ENCODE measurements at regions not wholly inside any gene's neighbourhood (a gene's known extent, or its start where the extent isn't known, plus 50 kb on each side); places are given as distances from the start of the nearest gene placed in this dataset.

DNA sequence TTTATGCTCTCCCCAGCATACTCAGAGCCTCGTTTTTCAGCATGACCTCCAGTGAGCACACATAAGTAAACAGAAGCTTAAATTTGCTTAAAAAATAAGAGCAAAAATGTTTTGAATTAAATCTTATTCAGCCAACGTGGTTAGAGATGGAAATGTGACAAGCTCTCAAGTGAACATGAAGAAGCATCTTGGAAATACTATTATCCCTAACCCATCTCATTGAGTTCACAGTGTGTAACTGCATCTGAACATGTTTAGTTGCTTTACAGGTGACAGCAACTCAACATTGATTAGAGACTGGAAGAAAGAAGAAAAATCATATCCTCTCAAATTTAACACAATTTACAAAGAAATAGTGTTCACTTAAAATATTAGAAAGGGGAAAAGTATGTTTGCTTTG lies 1785.1 kb downstream of the MAT2B start:
- intact Hi-C loops (cut with micrococcal nuclease; ENCODE audit: unreplicated experiment) (no loop called here), in situ Hi-C loops (cut with HindIII; ENCODE audit: extremely low pct_ligation_motif_present, low pct_unique_long_range_greater_than_20kb) (no loop called here)
- ATAC-seq (no peak), FAIRE-seq (no peak), DNase-seq (ENCODE audit: low spot score) (no peak)
- BruUV-seq (replicated peaks): no TSS peak
- Histone ChIP-seq H3K79me2 (ENCODE audit: insufficient read depth, low read length) (no peaks in the 10 kb centered on the region), H3K4me3 (replicated peaks in 1 of 3; ENCODE audit: insufficient read depth in 1 of 3, low read depth in 2 of 3, low read length in 3 of 3) (no peak overlapping the region), H3K9ac (ENCODE audit: insufficient read depth, low read depth, low read length) (no peak overlapping the region), H3K27me3 (ENCODE audit: control insufficient read depth in 1 of 2, insufficient read depth in 2 of 2, low read length in 2 of 2) (no peaks in the 10 kb centered on the region), H3K27ac (ENCODE audit: extremely low read length, insufficient read depth, low read length) (no peak overlapping the region), H3K36me3 (replicated peaks in 1 of 2; ENCODE audit: control insufficient read depth in 1 of 2, insufficient read depth in 2 of 2, low read length in 2 of 2) (no peaks in the 10 kb centered on the region), H4K20me1 (ENCODE audit: insufficient read depth, low read length) (no peaks in the 10 kb centered on the region), H3K4me1 (ENCODE audit: insufficient read depth, low read length) (no peaks in the 10 kb centered on the region), H3K9me3 (ENCODE audit: low read length) (peaks cover 73% of the 10 kb centered on the region), H3K4me2 (ENCODE audit: low read depth, low read length) (no peak overlapping the region), H2AFZ (ENCODE audit: low read length) (no peak overlapping the region)
- POLR2A ChIA-PET: no interaction called here
- no peak for TF ChIP-seq BORCS8-MEF2B (CRISPR knock-in tag; IDR thresholded peaks at IDR 0.05)
- TF ChIP-seq ZNF263 (CRISPR knock-in tag; IDR thresholded peaks at IDR 0.05): no peak
- TF ChIP-seq HOXD1 (CRISPR knock-in tag; IDR thresholded peaks at IDR 0.05): no peak
- TF ChIP-seq ZNF431 (CRISPR knock-in tag; IDR thresholded peaks at IDR 0.05; ENCODE audit: borderline replicate concordance, low read depth): no peak
- no peak for TF ChIP-seq WIZ (CRISPR knock-in tag; IDR thresholded peaks at IDR 0.05)
- TF ChIP-seq THAP11 (CRISPR knock-in tag; IDR thresholded peaks at IDR 0.05): no peak
- TF ChIP-seq DNMT1 (CRISPR knock-in tag; IDR thresholded peaks at IDR 0.05): no peak
- TF ChIP-seq ZNF564 (CRISPR knock-in tag; IDR thresholded peaks at IDR 0.05): no peak
- no peak for TF ChIP-seq KAT2B (IDR thresholded peaks at IDR 0.05; ENCODE audit: borderline replicate concordance, low read depth, low read length)
- no peak for TF ChIP-seq FOXO4 (CRISPR knock-in tag; conservative IDR thresholded peaks at IDR 0.05)
- no peak for TF ChIP-seq ZNF883 (CRISPR knock-in tag; IDR thresholded peaks at IDR 0.05; ENCODE audit: not compliant biosample characterization)
- 0% methylated on average over 2 of the region's 2 CpGs for WGBS (ENCODE audit: low lambda C conversion rate)
- CTCF ChIA-PET (ENCODE audit: low intra/inter-chr PET ratio, low total read pairs): no interaction called here
